HG03108 (cell line): ENCODE measurements at regions not wholly inside any gene's neighbourhood (a gene's known extent, or its start where the extent isn't known, plus 50 kb on each side); places are given as distances from the start of the nearest gene placed in this dataset.
"Not testable (repeated sequence)": the region's sequence is repeated elsewhere in the genome, so short reads cannot be mapped to it uniquely, and the experiment has no call there.

Experiments used
- ATAC-seq: cut with Tn5 transposase; IDR thresholded peaks from one replicate; pipeline ENCODE4 v1.9.1; 2021; ENCODE audit warnings: moderate library complexity; ENCODE audit not compliant: unreplicated experiment

DNA sequence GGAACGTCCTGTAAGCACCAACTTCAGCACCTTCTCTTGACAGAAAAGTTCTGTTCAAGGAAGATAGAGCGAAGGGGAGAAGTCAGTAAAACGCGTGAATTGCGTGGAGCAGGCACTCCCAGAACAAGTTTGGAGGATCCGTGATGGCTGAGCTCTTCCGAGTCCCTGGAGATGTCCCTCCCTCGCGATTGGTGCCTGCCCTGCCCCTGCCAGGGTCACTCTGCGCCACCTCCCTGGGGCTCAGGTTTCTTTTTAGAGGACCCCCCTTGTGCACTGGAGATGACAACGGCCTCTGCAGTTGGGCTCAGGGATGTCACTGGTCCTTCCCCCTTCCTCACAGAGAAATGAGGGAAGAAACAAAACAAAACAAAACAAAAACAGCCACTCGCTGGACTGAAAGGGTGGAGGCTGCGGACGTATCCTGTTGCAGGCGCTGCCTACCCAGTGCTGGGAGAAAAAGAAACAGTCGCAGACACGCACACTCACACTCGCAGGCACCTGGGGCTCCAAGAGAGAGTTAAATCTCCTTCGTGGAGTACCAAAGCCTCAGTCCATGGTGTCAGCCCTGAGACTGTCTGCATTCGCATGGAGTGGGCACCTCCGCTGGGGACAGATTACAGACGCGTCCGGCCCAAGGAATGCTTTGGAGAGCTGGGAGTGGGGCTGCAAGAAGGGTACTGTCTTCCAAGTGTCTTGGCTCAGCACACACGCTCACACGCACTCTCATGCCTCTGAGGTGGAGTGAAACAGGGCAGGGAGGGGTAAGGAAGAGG, 512.7 kb downstream of the SLCO4C1 start:
- no peak for ATAC-seq

DNA sequence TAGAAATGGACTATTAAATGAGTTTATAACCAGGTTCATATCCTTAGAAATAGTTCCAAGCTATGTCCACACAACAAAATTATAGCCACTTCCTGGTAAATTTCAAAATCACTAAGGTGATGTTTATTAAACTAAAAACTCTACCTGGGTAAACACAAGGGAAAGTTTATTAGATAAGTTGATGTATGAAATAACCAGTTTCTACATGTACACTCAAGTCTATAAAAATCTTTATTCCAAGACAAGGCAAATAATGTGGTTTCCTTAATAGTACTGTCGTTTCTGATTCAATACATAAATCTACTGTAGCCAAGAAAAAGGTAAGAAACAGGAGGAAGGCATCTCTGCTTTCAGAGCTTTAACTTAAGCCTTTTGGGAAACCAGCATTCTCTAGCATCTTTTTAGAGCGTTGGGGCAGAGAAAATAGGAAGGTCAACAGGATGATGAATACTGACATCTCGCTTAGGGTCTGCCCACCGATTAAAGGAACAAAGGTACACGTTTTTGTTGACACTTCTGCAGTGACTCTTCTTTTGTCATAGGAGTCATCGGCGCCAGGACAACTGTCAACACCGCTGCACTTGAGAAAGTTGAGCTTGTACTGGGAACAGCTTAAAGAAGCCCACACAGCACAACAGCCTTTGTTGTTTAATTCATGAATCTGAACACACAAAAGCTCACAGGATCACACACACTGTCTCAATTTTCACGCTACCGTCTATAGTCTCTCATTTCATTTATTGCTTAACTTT, 513.6 kb downstream of the SLCO4C1 start:
- no peak for ATAC-seq

GRCh38 chr5:101751105-101751504, 545.0 kb downstream of the SLCO4C1 start:
- ATAC-seq, result no peak

DNA sequence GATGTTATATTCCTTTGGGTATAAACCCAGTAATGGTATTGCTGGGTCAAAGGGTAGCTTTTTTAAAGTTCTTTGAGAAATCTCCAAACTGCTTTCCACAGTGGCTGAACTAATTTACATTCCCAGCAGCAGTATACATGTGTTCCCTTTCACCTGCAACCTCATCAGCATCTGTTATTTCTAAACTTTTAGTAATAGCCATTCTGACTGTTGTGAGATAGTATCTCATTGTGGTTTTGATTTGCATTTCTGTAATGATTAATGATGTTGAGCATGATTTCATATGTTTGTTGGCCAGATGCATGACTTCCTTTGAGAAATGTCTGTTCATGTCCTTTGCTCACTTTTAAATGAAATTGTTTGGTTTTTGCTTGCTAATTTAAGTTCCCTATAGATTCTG, 553.1 kb downstream of the SLCO4C1 start:
- not testable (repeated sequence) for ATAC-seq

GRCh38 chr5:101728933-101729332, 567.2 kb downstream of the SLCO4C1 start:
- no peak for ATAC-seq

DNA sequence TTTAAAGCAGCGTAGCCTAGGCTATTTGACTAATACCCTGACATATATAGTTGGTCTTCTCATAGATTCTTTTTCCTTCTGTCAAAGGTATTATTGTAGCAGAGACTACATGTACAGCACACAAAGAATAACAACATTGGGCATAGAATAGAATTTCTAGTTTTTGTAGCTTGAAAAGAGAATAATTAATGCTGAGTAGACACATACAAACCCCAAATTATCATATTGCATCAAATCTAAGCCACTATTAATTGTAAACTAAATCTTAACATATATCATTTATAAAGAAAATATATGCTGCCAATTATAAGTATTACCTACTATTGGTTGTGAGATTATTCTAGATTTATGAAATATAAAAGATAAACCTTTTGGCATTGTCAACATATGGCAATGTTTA, 574.5 kb downstream of the SLCO4C1 start:
- ATAC-seq, result no peak

GRCh38 chr5:101720033-101720432, 576.1 kb downstream of the SLCO4C1 start:
- ATAC-seq, result no peak

GRCh38 chr5:101717721-101718120, 578.4 kb downstream of the SLCO4C1 start:
- no peak for ATAC-seq

DNA sequence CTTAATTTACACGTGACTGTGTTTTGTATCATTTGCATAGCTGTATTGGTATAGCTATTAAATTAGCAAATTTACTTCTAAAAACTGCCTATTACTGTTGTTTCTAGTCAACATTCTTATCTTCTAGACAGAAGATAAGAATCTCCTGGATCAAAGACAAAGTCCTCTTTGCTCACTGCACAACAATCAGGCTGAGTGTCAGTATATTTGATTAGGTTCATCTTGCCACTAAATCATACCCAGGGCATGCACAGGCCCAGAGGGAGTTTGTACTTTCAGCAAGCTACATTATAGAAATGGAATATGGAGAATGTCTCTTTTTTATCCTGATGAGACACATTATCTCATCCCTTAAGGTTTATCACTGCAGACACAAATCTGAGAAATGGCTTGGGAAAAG, 579.1 kb downstream of the SLCO4C1 start:
- ATAC-seq, result no peak

DNA sequence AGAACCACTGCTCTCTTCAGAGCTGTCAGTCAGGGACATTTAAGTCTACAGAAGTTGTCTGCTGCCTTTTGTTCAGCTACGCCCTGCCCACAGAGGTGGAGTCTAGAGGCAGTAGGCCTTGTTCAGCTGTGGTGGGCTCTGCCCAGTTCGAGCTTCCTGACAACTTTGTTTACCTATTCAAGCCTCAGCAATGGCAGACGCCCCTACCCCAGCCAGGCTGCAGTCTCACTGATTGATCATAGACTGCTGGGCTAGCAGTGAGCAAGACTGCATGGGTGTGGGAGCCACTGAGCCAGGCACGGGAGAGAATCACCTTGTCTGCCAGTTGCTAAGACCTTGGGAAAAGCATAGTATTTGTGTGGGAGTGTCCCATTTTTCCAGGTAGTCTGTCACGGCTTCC, 580.3 kb downstream of the SLCO4C1 start:
- ATAC-seq, result not testable (repeated sequence)

DNA sequence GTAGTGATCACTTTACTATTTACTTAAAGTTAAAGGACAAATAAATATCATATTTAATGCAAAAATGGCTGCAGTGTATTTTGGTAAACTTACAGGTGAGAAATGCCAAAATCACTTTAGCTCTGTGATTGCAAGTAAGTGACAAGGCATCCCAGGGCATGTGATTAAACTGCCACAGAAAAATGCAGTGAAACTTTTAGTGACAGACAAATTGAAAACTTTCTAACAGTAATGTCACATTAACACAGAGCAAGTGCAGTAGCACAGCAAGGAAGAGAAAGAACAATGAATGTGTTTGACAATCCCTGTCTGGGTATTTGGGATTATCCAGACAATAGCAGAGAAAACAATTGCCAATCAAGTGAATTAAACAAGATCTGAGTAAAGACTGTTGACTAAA, 606.8 kb downstream of the SLCO4C1 start:
- no peak for ATAC-seq

DNA sequence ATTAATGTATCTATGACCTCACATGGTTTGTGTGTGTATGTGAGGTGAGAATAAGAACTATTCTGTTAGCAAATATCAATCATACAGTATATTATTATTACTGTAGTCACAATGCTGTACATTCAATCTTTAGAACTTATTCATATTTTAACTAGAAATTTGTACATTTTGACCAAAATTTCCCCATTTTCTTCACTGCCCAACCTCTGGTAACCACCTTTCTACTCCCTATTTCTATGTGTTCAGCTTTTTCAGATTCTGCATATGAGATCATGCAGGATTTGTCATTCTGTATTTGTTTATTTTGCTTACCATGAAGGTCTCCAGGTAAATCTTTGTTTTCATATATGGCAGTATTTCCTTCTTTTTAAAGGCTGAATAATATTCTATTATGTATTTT, 607.9 kb downstream of the SLCO4C1 start:
- ATAC-seq, result no peak

GRCh38 chr5:101687349-101687985, 608.6 kb downstream of the SLCO4C1 start:
- ATAC-seq, result no peak

DNA sequence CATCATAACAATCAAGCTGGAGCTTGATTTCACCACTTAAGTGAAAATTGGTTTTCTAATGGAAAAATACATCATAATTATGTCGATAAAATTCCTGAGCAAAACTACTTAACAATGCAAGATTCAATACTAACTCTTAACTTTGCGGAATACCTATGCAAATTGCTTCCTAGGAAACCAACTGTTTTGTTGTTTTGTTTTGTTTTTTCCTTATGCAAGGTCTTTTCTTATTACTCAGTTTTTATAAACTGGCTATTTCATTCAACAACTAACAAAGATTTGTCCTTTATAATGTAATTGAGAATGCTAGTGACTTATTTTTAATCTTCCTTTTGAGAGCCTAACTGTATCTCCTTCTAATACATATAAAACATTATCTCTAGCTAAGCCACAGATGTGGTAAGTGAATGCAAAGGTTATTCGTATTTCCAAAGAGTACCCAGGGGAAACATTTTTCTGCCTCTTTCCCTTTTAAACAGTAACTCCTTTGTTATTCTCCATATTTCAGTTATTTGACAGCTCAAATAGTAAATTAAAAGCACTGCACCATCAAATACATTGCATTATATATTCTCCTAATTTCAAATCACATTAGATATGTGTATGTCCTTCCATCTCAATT, 609.4 kb downstream of the SLCO4C1 start:
- no peak for ATAC-seq

GRCh38 chr5:101679816-101680215, 616.3 kb downstream of the SLCO4C1 start:
- no peak for ATAC-seq

DNA sequence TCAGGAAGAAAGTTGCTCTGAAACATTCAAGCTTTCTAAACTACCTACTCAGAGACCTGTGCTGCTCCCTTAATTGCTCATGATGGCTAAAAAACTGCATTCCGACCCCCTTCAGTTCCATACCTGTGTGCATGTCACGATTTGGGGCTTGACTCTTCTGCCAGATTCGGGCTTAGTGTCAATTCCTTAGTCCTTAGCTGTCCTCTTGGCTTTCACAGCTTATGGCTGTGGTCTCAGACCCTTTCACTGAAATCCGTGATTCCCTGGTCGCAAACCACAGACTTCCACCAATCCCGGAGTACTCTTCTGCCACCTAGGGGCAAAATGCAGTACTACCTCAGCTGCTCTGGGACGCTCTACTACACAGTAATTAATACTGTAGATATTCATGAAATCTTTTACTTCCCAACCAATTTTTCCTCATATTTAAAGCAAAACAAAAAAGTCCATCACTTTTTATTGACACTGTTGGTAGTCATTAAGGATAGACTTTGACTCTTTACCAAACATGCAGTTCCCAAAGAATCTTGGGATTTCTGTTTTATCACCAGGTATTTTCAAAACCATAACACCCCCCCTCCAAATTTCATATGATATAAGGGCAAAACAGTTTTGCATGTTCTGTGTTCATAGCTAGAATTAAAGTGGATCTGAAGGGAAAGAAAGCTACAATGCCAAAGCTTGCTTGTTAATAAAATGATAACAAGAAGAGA, 617.4 kb downstream of the SLCO4C1 start:
- ATAC-seq, result no peak

DNA sequence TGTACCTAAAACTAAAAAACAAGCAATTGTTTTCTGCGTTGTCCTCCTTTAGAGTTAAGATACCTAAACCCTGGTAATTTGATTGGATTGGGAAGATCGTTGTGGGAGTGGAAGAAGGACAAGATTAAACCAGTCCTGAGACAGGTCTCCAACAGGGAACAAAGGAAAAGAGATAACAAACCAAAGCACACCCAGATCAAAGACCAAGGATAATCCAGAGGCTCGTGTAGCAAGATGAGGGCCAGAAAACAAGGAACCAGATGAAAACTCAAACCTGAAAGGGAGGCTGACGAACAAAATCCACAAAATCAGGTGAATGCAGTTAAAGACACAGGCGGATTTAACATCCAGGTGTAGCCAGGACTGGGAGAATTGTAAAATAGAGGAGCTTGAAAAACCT, 618.1 kb downstream of the SLCO4C1 start:
- ATAC-seq, result no peak

- no peak for ATAC-seq
Measured at GRCh38 chr5:101676646-101677045, 619.4 kb downstream of the SLCO4C1 start.

DNA sequence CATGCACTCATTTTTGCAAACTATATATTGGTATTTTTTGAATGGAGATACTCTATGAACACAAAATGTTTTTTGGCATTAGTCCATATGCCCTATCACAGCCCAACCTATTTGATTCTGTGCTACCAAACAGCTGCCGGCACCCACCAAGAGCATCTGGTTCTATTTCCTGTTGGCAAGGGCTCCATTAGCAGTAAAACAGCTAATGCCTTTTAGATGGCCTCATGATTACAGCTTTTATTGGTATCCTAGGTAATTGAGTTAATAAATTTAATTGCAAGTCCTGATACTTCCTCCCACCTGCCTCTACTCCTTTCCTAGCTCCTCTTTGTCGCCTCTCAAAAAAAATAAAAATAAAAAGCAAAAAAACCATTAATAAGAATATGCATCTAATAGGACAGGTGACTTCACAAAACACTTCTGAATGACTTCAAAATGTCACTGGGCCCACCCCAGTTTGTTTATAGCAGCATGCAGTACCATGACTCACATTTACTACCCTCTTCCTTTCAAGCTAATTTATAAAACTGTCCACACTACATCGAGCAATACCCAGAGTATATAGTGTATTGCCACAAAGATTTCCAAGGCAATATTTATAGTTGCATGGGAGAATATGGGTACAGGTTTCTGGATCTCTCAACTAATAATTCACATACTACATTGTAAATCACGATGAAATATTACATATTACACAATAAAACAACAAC, 620.4 kb downstream of the SLCO4C1 start:
- no peak for ATAC-seq

DNA sequence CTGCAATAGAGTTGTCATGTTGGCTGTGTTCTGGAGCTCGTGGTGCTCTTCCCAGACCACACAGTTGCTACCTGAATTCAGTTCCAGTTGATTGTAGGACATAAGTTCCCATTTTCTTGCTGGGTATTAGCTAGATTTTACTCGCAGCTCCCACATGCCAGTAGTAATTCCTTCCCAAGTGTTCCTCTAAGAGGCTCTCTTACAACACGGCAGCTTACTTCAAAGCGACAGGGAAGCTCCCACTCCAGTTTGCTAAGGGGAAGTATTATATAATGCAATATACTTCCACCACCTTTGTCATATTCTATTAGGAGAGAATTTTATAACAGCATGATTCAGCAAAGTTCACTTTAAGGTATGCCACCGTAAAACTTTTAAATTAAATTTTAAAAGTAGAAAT, 623.0 kb downstream of the SLCO4C1 start:
- no peak for ATAC-seq
